Heart right ventricle (tissue), 16 donors: ENCODE measurements at regions not wholly inside any gene's neighbourhood (a gene's known extent, or its start where the extent isn't known, plus 50 kb on each side); places are given as distances from the start of the nearest gene placed in this dataset.

ENCODE experiments used
- ATAC-seq, 8 donors: fragments of 200-7000 bp; cut with Tn5 transposase; one replicate each; pipeline ENCODE4 v1.9.1; 2020; ENCODE audit warnings: mild to moderate bottlenecking in 8 of 8, moderate library complexity in 8 of 8, moderate number of reproducible peaks in 1 of 8
- DNase-seq, 2 donors: peaks; one replicate each; pipeline ENCODE4 v3.0.0-alpha.2; 2020
- H3K27ac ChIP-seq, 10 donors: fragments of 200-600 bp; sonication (generic) in 2 of 10; one replicate each; pipeline versions ENCODE4 v1.5.0 to v1.8.0; 2020 to 2022; ENCODE audit warnings: mild to moderate bottlenecking in 3 of 10
- H3K27me3 ChIP-seq, 7 donors: fragments of 200-600 bp; one replicate each; pipeline ENCODE4 v1.8.0; 2021 to 2022; ENCODE audit warnings: mild to moderate bottlenecking in 2 of 7
- H3K36me3 ChIP-seq, 9 donors: fragments of 200-600 bp; sonication (generic) in 1 of 9; one replicate each; pipeline versions ENCODE4 v1.5.0 to v1.8.0; 2020 to 2022; ENCODE audit warnings: mild to moderate bottlenecking in 2 of 9
- H3K4me1 ChIP-seq, 9 donors: fragments of 200-600 bp; sonication (generic) in 1 of 9; one replicate each; pipeline versions ENCODE4 v1.5.0 to v1.8.0; 2020 to 2022; ENCODE audit warnings: mild to moderate bottlenecking in 4 of 9
- H3K4me3 ChIP-seq, 10 donors: fragments of 200-600 bp; sonication (generic) in 2 of 10; one replicate each; pipeline versions ENCODE4 v1.5.0 to v1.8.0; 2020 to 2022; ENCODE audit warnings: mild to moderate bottlenecking in 7 of 10, moderate library complexity in 2 of 10
- H3K9me3 ChIP-seq, 11 donors: fragments of 200-600 bp in 10 of 11; sonication (generic) in 2 of 11; one replicate each; pipeline versions ENCODE4 v1.5.0 to v1.8.0; 2013 to 2022; ENCODE audit warnings: mild to moderate bottlenecking in 2 of 11, control low read depth in 1 of 11, moderate library complexity in 1 of 11
- CTCF ChIP-seq, 9 donors: fragments of 200-600 bp; sonication (generic) in 2 of 9; IDR thresholded peaks; one replicate each; pipeline versions ENCODE4 v1.5.0 to v1.8.0; 2021 to 2022; ENCODE audit warnings: antibody characterized with exemption in 9 of 9, mild to moderate bottlenecking in 5 of 9, moderate library complexity in 1 of 9
- WGBS, 2 donors: extraction: QIAGEN DNeasy Blood & Tissue Kit; methylation state at CpG; one replicate each; pipeline ENCODE4 v1.1.7; 2013; ENCODE audit warnings: inconsistent platforms in 1 of 2; 5-methylcytosine and 5-hydroxymethylcytosine counted together
- intact Hi-C, 10 donors: fragments of 100-400 bp; cut with DNase I; formaldehyde crosslinking; loops; one replicate each; pipeline versions ENCODE4 v1.11.1 to v1.14.2; 2022
- donor health status: Arrhythmogenic right ventricular cardiomyopathy.
- donor health status: ischemic (EF 13 %, LVEDD 7.1; RV severe dilation, severe dysfunction).
- donor health status: healthy with polysubstance abuse.
- donor health status: DM: no; HTN: yes; CAD: no.
- donor health status: DM: no; HTN: no; CAD: no.
- donor health status: ischemic (EF 25% LVEDD 6.9; RV normal size, moderate dysfunction).
- donor health status: ischemic (EF 25% LVEDD 5.7; RV mildly dilated, moderate dysfunction).
- donor health status: healthy.
- donor health status: DM: yes; HTN: yes; CAD: no.
- donor health status: Ischemic cardiomyopathy.
- donor health status: ischemic (EF 35%, LVEDD 5.7; RV mildly dilated, moderate dysfunction).
- donor health status: nonischemic (EF 11% LVEDD 7.7; RV severe dilation, severe dysfunction).
- donor health status: DM: yes; HTN: yes; CAD: no.
- donor health status: PGD.
- donor health status: ischemic (EF 29% LVEDD 5.4; RV normal size, mild dysfunction).
- donor health status: nonischemic (EF 23%, LVEDD 6.1; RV moderate dilation, normal function).

- Histone ChIP-seq H3K27me3 (no peaks in the 10 kb centered on the region), H3K27ac (no peak overlapping the region), H3K4me1 (no peaks in the 10 kb centered on the region), H3K9me3 (peaks cover 0 to 9% (median 0%) of the 10 kb centered on the region in 11 donors), H3K4me3 (no peak overlapping the region), H3K36me3 (no peaks in the 10 kb centered on the region)
- ATAC-seq (no peak), DNase-seq (no peak)
- WGBS, 2 donors = 83 to 85% methylated on average over 4 of the region's 4 CpGs
- no peak for TF ChIP-seq CTCF (IDR thresholded peaks at IDR 0.05)
- intact Hi-C loops = no loop called here
These were observed 75.4 kb upstream of the ELMO1 start for GRCh38 chr7:37524056-37524455.

- DNase-seq (no peak), ATAC-seq (no peak)
- no peak overlapping the region for H3K4me3 ChIP-seq
- H3K27me3 ChIP-seq = no peaks in the 10 kb centered on the region
- H3K4me1 ChIP-seq = no peaks in the 10 kb centered on the region
- TF ChIP-seq CTCF (IDR thresholded peaks at IDR 0.05) = no peak
- no peaks in the 10 kb centered on the region for H3K36me3 ChIP-seq
- 44 to 51% methylated on average over 2 of the region's 2 CpGs for WGBS, 2 donors
- H3K9me3 ChIP-seq = peaks cover 0 to 9% (median 0%) of the 10 kb centered on the region in 11 donors
- intact Hi-C loops = no loop called here
- H3K27ac ChIP-seq = no peak overlapping the region
These were observed 76.1 kb upstream of the ELMO1 start for GRCh38 chr7:37524797-37525196.

- Histone ChIP-seq H3K36me3 (no peaks in the 10 kb centered on the region), H3K9me3 (peaks cover 0 to 7% (median 0%) of the 10 kb centered on the region in 11 donors), H3K27me3 (no peaks in the 10 kb centered on the region), H3K4me3 (no peak overlapping the region), H3K27ac (no peak overlapping the region), H3K4me1 (peaks cover 0 to 4% (median 0%) of the 10 kb centered on the region in 9 donors)
- TF ChIP-seq CTCF (IDR thresholded peaks at IDR 0.05) = no peak
- intact Hi-C loops = no loop called here
- no peak for ATAC-seq
- DNase-seq = no peak
- 79 to 81% methylated on average over 4 of the region's 4 CpGs for WGBS, 2 donors
These were observed 78.0 kb upstream of the ELMO1 start for GRCh38 chr7:37526623-37527022.

- peaks cover 0 to 3% (median 0%) of the 10 kb centered on the region in 11 donors for H3K9me3 ChIP-seq
- H3K27me3 ChIP-seq = no peaks in the 10 kb centered on the region
- H3K36me3 ChIP-seq = no peaks in the 10 kb centered on the region
- no peak for ATAC-seq
- WGBS, 2 donors = 88 to 93% methylated on average over 4 of the region's 4 CpGs
- DNase-seq = no peak
- H3K27ac ChIP-seq = no peak overlapping the region
- no peak overlapping the region for H3K4me3 ChIP-seq
- H3K4me1 ChIP-seq = peaks cover 0 to 4% (median 0%) of the 10 kb centered on the region in 9 donors
- no peak for TF ChIP-seq CTCF (IDR thresholded peaks at IDR 0.05)
- intact Hi-C loops = no loop called here
These were observed 78.4 kb upstream of the ELMO1 start for GRCh38 chr7:37527109-37527508.
